ENCODE measurements at regions not wholly inside any gene's neighbourhood (a gene's known extent, or its start where the extent isn't known, plus 50 kb on each side); places are given as distances from the start of the nearest gene placed in this dataset.
"Not testable (repeated sequence)": the region's sequence is repeated elsewhere in the genome, so short reads cannot be mapped to it uniquely, and the experiment has no call there.

GRCh38 chr16:16934660-16935059 lies 536.1 kb downstream of the XYLT1 start:
- intact Hi-C loops (cut with micrococcal nuclease): no loop called here

- intact Hi-C loops (cut with micrococcal nuclease): not testable (repeated sequence)
Measured at GRCh38 chr16:16935909-16936308, 534.9 kb downstream of the XYLT1 start.

- intact Hi-C loops (cut with micrococcal nuclease): no loop called here
Measured at GRCh38 chr16:16937576-16937975, 533.2 kb downstream of the XYLT1 start.

- intact Hi-C loops (cut with micrococcal nuclease): no loop called here
Measured at GRCh38 chr16:16938009-16938408, 532.8 kb downstream of the XYLT1 start.

- intact Hi-C loops (cut with micrococcal nuclease): no loop called here
Measured at GRCh38 chr16:16938980-16939379, 531.8 kb downstream of the XYLT1 start.

GRCh38 chr16:16940351-16940750 lies 530.4 kb downstream of the XYLT1 start:
- intact Hi-C loops (cut with micrococcal nuclease): no loop called here

- intact Hi-C loops (cut with micrococcal nuclease): not testable (repeated sequence)
Measured at GRCh38 chr16:16942849-16943248, 527.9 kb downstream of the XYLT1 start.

GRCh38 chr16:16945207-16945606 lies 525.6 kb downstream of the XYLT1 start:
- intact Hi-C loops (cut with micrococcal nuclease): no loop called here

- intact Hi-C loops (cut with micrococcal nuclease): no loop called here
Measured at GRCh38 chr16:16956376-16956775, 514.4 kb downstream of the XYLT1 start.

GRCh38 chr16:16960785-16961184 lies 510.0 kb downstream of the XYLT1 start:
- intact Hi-C loops (cut with micrococcal nuclease): no loop called here

- intact Hi-C loops (cut with micrococcal nuclease): no loop called here
Measured at GRCh38 chr16:16966439-16966838, 504.3 kb downstream of the XYLT1 start.

- intact Hi-C loops (cut with micrococcal nuclease): no loop called here
Measured at GRCh38 chr16:16971042-16971441, 499.7 kb downstream of the XYLT1 start.

GRCh38 chr16:16972831-16973230 lies 497.9 kb downstream of the XYLT1 start:
- intact Hi-C loops (cut with micrococcal nuclease): no loop called here

GRCh38 chr16:16973707-16974591 lies 496.8 kb downstream of the XYLT1 start:
- intact Hi-C loops (cut with micrococcal nuclease): no loop called here

- intact Hi-C loops (cut with micrococcal nuclease): no loop called here
Measured at GRCh38 chr16:16982614-16983013, 488.1 kb downstream of the XYLT1 start.

- intact Hi-C loops (cut with micrococcal nuclease): no loop called here
Measured at GRCh38 chr16:16983582-16983981, 487.2 kb downstream of the XYLT1 start.

- intact Hi-C loops (cut with micrococcal nuclease): not testable (repeated sequence)
Measured at GRCh38 chr16:16984091-16984490, 486.7 kb downstream of the XYLT1 start.

GRCh38 chr16:16985707-16986106 lies 485.1 kb downstream of the XYLT1 start:
- intact Hi-C loops (cut with micrococcal nuclease): no loop called here

GRCh38 chr16:16988963-16989362 lies 481.8 kb downstream of the XYLT1 start:
- intact Hi-C loops (cut with micrococcal nuclease): no loop called here

GRCh38 chr16:16989368-16989767 lies 481.4 kb downstream of the XYLT1 start:
- intact Hi-C loops (cut with micrococcal nuclease): no loop called here

- intact Hi-C loops (cut with micrococcal nuclease): no loop called here
Measured at GRCh38 chr16:16991711-16992110, 479.0 kb downstream of the XYLT1 start.

GRCh38 chr16:16992975-16993765 lies 477.6 kb downstream of the XYLT1 start:
- intact Hi-C loops (cut with micrococcal nuclease): no loop called here

All from T-helper 2 cell treated with Interferon-gamma antibody and Interleukin-4, amounts not matched to agents 100 ng/mL and 5 ng/mL, for 36 hours (primary cell).